ENCODE measurements at regions not wholly inside any gene's neighbourhood (a gene's known extent, or its start where the extent isn't known, plus 50 kb on each side); places are given as distances from the start of the nearest gene placed in this dataset.

DNA sequence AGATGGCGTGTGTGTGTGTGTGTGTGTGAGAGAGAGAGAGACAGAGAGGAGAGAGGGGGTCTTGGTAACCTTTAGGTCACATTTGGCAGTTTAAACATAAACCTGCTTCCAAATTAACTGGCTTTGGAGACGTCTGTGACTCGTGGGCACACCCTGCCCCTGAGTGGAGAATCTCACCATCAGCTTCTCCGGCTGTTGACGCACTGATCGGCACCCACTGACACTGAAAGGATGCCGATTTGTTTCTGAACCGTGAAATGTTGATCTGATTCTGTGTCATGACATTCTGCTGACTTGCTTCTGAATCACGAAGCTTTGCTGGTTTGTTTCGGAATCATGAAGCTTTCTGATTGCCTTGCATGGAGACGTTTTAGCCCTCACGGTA lies 114.7 kb downstream of the RTP5 start:
- peak overlapping the region in 1 of 3 experiments; percentile 5; a peak in 1 of 7 replicates for H3K27ac Mint-ChIP-seq
- Histone ChIP-seq H4K20me1 (ENCODE audit: control insufficient read depth, insufficient read depth, insufficient read length) (no peaks in the 10 kb centered on the region), H2BK120ac (ENCODE audit: low read depth, low read length, poor library complexity, severe bottlenecking) (no peak overlapping the region), H3K4me1 (ENCODE audit: insufficient read depth, low read length) (no peaks in the 10 kb centered on the region), H3K27me3 (ENCODE audit: insufficient read depth, low read length) (no peaks in the 10 kb centered on the region), H3K4ac (ENCODE audit: low read depth, low read length) (no peak overlapping the region), H3K56ac (ENCODE audit: insufficient read length, low read depth, low read length) (no peak overlapping the region), H2BK5ac (ENCODE audit: insufficient read length, low read length) (no peak overlapping the region), H2AFZ (ENCODE audit: low read length) (no peak overlapping the region), H4K91ac (ENCODE audit: insufficient read length, low read depth, low read length) (no peak overlapping the region), H3K23me2 (ENCODE audit: insufficient read length, low read depth, low read length, poor library complexity, severe bottlenecking) (no peaks in the 10 kb centered on the region), H4K8ac (replicated peaks; ENCODE audit: insufficient read length, low read depth, low read length) (no peak overlapping the region), H2BK15ac (ENCODE audit: low read depth, low read length) (no peak overlapping the region), H3K18ac (ENCODE audit: insufficient read length, low read depth, low read length) (no peak overlapping the region), H3K9me3 (ENCODE audit: control insufficient read depth, low read depth, low read length) (no peaks in the 10 kb centered on the region), H3T11ph (ENCODE audit: low read length) (no peak overlapping the region), H4K5ac (ENCODE audit: insufficient read length, low read depth, low read length) (no peak overlapping the region), H2AK5ac (ENCODE audit: insufficient read length, low read length) (no peak overlapping the region), H2BK12ac (ENCODE audit: insufficient read length, low read depth, low read length) (no peak overlapping the region), H3K79me1 (ENCODE audit: insufficient read depth, low read depth, low read length, poor library complexity, severe bottlenecking) (no peaks in the 10 kb centered on the region), H3K27ac (ENCODE audit: insufficient read length, low read depth, low read length) (no peak overlapping the region), H2BK20ac (ENCODE audit: low read depth, low read length, poor library complexity, severe bottlenecking) (no peak overlapping the region), H3K79me2 (ENCODE audit: insufficient read depth, low read length) (no peaks in the 10 kb centered on the region), H3K9ac (ENCODE audit: extremely low read depth, insufficient read length, low read length) (no peak overlapping the region), H3K23ac (ENCODE audit: insufficient read length, low read depth, low read length) (no peak overlapping the region), H3K14ac (ENCODE audit: insufficient read depth, low read length) (no peak overlapping the region), H3K4me2 (ENCODE audit: insufficient read depth, insufficient read length, low read length) (no peak overlapping the region)
- TF ChIP-seq, protein P1, sequence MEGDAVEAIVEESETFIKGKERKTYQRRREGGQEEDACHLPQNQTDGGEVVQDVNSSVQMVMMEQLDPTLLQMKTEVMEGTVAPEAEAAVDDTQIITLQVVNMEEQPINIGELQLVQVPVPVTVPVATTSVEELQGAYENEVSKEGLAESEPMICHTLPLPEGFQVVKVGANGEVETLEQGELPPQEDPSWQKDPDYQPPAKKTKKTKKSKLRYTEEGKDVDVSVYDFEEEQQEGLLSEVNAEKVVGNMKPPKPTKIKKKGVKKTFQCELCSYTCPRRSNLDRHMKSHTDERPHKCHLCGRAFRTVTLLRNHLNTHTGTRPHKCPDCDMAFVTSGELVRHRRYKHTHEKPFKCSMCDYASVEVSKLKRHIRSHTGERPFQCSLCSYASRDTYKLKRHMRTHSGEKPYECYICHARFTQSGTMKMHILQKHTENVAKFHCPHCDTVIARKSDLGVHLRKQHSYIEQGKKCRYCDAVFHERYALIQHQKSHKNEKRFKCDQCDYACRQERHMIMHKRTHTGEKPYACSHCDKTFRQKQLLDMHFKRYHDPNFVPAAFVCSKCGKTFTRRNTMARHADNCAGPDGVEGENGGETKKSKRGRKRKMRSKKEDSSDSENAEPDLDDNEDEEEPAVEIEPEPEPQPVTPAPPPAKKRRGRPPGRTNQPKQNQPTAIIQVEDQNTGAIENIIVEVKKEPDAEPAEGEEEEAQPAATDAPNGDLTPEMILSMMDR (conservative IDR thresholded peaks at IDR 0.05): no peak
- WGBS (ENCODE audit: extremely low coverage, insufficient read length, low lambda C conversion rate): no CpG with 5 or more reads among the region's 12 CpGs
- no peaks in the 10 kb centered on the region for H3K4me1 Mint-ChIP-seq
- H3K27me3 Mint-ChIP-seq (ENCODE audit: low read depth): peaks cover 22% of the 10 kb centered on the region
- no peak overlapping the region; a peak in 1 of 5 replicates for H3K4me3 Mint-ChIP-seq
- H3K36me3 Mint-ChIP-seq (ENCODE audit: insufficient read depth in 1 of 3, low read depth in 3 of 3): peaks cover 0 to 2% (median 0%) of the 10 kb centered on the region in 3 experiments; a peak in 4 of 7 replicates
- peaks cover 12 to 13% of the 10 kb centered on the region in 2 experiments for H3K9me3 Mint-ChIP-seq
- DNase-seq: peak; percentile 10
